ENCODE measurements at regions not wholly inside any gene's neighbourhood (a gene's known extent, or its start where the extent isn't known, plus 50 kb on each side); places are given as distances from the start of the nearest gene placed in this dataset.

DNA sequence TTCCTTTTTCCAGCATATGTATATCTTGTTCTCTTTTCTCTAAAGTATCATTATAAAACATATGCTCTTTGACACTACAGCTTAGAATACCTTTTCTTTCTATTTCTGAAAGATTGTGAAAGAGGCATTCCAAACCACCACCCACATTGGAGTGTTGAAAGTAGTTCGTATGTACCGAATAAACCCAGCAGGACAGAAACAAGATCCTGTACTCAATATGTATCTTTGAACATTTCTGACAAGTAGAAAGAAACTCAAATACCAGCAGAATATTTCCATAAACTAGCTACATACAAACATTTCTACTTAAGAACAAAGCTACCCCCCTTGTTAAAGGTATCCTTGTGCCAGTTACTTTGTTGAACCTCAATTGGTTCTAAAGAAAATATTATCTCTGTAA is 415.3 kb upstream of the ALCAM start:
- Histone ChIP-seq H3K27ac (no peak overlapping the region), H3K27me3 (no peaks in the 10 kb centered on the region), H3K36me3 (no peaks in the 10 kb centered on the region), H3K4me3 (no peak overlapping the region), H3K9me3 (no peaks in the 10 kb centered on the region), H3K4me1 (no peaks in the 10 kb centered on the region)
- TF ChIP-seq EP300 (IDR thresholded peaks at IDR 0.05) = no peak
- TF ChIP-seq, protein P1, sequence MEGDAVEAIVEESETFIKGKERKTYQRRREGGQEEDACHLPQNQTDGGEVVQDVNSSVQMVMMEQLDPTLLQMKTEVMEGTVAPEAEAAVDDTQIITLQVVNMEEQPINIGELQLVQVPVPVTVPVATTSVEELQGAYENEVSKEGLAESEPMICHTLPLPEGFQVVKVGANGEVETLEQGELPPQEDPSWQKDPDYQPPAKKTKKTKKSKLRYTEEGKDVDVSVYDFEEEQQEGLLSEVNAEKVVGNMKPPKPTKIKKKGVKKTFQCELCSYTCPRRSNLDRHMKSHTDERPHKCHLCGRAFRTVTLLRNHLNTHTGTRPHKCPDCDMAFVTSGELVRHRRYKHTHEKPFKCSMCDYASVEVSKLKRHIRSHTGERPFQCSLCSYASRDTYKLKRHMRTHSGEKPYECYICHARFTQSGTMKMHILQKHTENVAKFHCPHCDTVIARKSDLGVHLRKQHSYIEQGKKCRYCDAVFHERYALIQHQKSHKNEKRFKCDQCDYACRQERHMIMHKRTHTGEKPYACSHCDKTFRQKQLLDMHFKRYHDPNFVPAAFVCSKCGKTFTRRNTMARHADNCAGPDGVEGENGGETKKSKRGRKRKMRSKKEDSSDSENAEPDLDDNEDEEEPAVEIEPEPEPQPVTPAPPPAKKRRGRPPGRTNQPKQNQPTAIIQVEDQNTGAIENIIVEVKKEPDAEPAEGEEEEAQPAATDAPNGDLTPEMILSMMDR (IDR thresholded peaks at IDR 0.05) = no peak
- no peak for TF ChIP-seq POLR2AphosphoS5 (IDR thresholded peaks at IDR 0.05)
- TF ChIP-seq POLR2A (IDR thresholded peaks at IDR 0.05) = no peak
- 90% methylated on average over 2 of the region's 2 CpGs for WGBS, 2 donors
- intact Hi-C loops (cut with DNase I) = no loop called here
- DNase-seq = no peak

DNA sequence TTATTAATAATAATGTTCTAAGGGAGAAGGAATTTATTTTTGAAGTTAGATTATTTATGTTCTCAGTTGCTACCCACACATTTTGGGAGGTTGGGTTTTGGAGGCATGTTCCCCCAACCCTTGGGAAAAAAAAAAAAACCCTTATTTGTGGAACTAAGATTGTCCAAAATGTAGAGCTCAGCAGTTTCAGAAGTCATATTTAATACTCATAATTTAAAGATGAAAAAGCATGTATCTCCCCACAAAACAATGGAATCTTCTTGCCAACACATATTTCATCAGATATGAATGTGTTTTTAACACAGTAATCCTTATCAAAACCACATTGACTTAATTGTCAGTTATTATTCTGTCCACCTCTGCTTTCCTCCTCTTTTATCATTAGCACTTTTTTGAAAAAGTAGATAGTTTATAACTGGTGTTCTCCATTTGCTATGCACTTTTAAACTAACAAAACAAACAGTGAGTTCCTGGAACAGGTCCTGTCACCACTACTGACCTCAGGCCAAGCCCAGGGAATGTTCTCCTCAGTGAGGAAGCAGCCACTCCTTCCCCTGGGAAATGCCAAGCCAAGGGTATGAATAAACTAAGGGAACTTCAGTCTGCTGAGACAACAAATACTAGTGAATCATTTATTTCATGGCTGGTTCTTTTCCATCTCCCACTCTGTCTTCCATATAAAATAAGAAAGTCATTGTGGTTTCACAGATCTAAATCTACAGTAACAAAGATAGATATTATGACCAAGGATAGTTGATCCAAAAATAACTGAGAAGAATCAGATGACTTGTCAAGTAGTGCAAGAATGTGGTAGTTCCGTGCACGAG is 414.4 kb upstream of the ALCAM start:
- intact Hi-C loops (cut with DNase I) = no loop called here
- TF ChIP-seq, protein P1 (IDR thresholded peaks at IDR 0.05) = no peak
- TF ChIP-seq POLR2A (IDR thresholded peaks at IDR 0.05) = no peak
- no peak for TF ChIP-seq POLR2AphosphoS5 (IDR thresholded peaks at IDR 0.05)
- no peak for TF ChIP-seq EP300 (IDR thresholded peaks at IDR 0.05)
- WGBS, 2 donors = 72 to 81% methylated on average over 2 of the region's 2 CpGs
- DNase-seq = no peak
- no peaks in the 10 kb centered on the region for H3K27me3 ChIP-seq
- no peaks in the 10 kb centered on the region for H3K9me3 ChIP-seq
- no peaks in the 10 kb centered on the region for H3K4me1 ChIP-seq
- H3K36me3 ChIP-seq = no peaks in the 10 kb centered on the region
- H3K27ac ChIP-seq = no peak overlapping the region
- H3K4me3 ChIP-seq = no peak overlapping the region

GRCh38 chr3:104956620-104957345 is 409.9 kb upstream of the ALCAM start:
- no peaks in the 10 kb centered on the region for H3K36me3 ChIP-seq
- TF ChIP-seq, protein P1 (IDR thresholded peaks at IDR 0.05) = no peak
- no peaks in the 10 kb centered on the region for H3K9me3 ChIP-seq
- peaks cover 0 to 4% (median under 1%) of the 10 kb centered on the region in 4 donors for H3K4me1 ChIP-seq
- intact Hi-C loops (cut with DNase I) = no loop called here
- no peak overlapping the region for H3K4me3 ChIP-seq
- H3K27ac ChIP-seq = no peak overlapping the region
- 93 to 96% methylated on average over 25 of the region's 25 CpGs for WGBS, 2 donors
- no peaks in the 10 kb centered on the region for H3K27me3 ChIP-seq
- DNase-seq = no peak

DNA sequence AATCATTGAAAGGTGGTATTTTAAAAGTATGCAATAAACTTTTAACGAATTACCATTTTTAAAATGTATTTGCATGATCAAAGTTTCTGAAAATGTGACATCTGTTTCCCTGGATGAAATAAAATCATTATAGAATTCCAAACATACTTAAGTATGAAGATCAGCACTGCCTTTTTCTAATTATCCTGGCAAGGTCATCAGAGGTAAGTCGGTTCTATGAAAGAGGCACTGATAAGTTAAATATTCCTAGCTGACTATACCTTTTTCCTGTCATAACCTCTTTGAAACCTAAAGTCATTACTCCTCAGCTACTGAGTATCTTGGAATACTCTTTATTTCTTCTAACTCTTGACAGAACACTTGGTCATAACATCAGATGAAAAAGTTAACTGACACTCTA is 406.1 kb upstream of the ALCAM start:
- no peaks in the 10 kb centered on the region for H3K27me3 ChIP-seq
- TF ChIP-seq EP300 (IDR thresholded peaks at IDR 0.05) (no peak), POLR2AphosphoS5 (IDR thresholded peaks at IDR 0.05) (no peak), POLR2A (IDR thresholded peaks at IDR 0.05) (no peak)
- TF ChIP-seq, protein P1 (IDR thresholded peaks at IDR 0.05) = no peak
- H3K4me1 ChIP-seq = peaks cover 0 to 8% (median 3%) of the 10 kb centered on the region in 4 donors
- no peak overlapping the region for H3K27ac ChIP-seq
- DNase-seq = no peak
- WGBS, 2 donors = 58 to 68% methylated on average over 2 of the region's 2 CpGs
- no peaks in the 10 kb centered on the region for H3K36me3 ChIP-seq
- H3K4me3 ChIP-seq = no peak overlapping the region
- intact Hi-C loops (cut with DNase I) = no loop called here
- no peaks in the 10 kb centered on the region for H3K9me3 ChIP-seq

All from sigmoid colon (tissue), 6 donors.